Neural cell (in vitro differentiated cells): ENCODE measurements at regions not wholly inside any gene's neighbourhood (a gene's known extent, or its start where the extent isn't known, plus 50 kb on each side); places are given as distances from the start of the nearest gene placed in this dataset.

ENCODE experiments used
- EZH2 ChIP-seq: fragments of 200-600, 300-800 bp; shearing (Covaris generic), sonication (generic); IDR thresholded peaks from 2 replicates; pipeline ENCODE4 v1.6.1; 2014; ENCODE audit warnings: antibody characterized with exemption, low read length, borderline replicate concordance, mild to moderate bottlenecking; ENCODE audit not compliant: insufficient read depth, poor library complexity, severe bottlenecking
- POLR2AphosphoS5 ChIP-seq: IDR thresholded peaks from 2 replicates; pipeline ENCODE4 v1.6.1; 2012
- REST ChIP-seq: IDR thresholded peaks from 2 replicates; pipeline ENCODE4 v1.6.1; 2012; ENCODE audit warnings: borderline replicate concordance
- TAF1 ChIP-seq: IDR thresholded peaks from 2 replicates; pipeline ENCODE4 v1.6.1; 2012; ENCODE audit warnings: low read depth
- TF ChIP-seq, protein P1 (sequence below): fragments of 450-650 bp; IDR thresholded peaks from 2 replicates; pipeline ENCODE4 v1.5.1; 2014; ENCODE audit warnings: antibody characterized with exemption, mild to moderate bottlenecking, moderate library complexity; ENCODE audit not compliant: poor library complexity, severe bottlenecking

DNA sequence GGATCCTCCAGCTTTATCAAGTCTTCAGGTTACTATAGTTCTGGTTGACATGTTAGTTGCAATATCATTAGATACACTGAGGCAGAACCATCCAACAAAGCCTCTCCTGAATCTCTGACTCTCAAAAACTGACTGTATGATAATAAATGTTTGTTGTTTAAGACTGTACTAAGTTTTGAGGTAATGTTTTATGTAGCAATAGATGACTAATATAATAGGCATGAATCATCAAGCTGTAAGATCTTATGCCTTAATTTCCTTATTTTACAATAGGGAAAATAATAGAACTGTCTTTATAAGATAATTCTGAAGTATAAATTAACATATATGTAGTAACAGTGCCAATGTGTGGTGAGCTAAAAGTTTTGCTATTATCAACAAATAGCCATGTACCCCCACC lies 88.9 kb upstream of the TBC1D5 start:
- TF ChIP-seq POLR2AphosphoS5 (no peak), EZH2 (no peak), TAF1 (no peak), REST (no peak)
- TF ChIP-seq, protein P1, sequence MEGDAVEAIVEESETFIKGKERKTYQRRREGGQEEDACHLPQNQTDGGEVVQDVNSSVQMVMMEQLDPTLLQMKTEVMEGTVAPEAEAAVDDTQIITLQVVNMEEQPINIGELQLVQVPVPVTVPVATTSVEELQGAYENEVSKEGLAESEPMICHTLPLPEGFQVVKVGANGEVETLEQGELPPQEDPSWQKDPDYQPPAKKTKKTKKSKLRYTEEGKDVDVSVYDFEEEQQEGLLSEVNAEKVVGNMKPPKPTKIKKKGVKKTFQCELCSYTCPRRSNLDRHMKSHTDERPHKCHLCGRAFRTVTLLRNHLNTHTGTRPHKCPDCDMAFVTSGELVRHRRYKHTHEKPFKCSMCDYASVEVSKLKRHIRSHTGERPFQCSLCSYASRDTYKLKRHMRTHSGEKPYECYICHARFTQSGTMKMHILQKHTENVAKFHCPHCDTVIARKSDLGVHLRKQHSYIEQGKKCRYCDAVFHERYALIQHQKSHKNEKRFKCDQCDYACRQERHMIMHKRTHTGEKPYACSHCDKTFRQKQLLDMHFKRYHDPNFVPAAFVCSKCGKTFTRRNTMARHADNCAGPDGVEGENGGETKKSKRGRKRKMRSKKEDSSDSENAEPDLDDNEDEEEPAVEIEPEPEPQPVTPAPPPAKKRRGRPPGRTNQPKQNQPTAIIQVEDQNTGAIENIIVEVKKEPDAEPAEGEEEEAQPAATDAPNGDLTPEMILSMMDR = no peak
